MCF 10A (cell line): ENCODE measurements at regions not wholly inside any gene's neighbourhood (a gene's known extent, or its start where the extent isn't known, plus 50 kb on each side); places are given as distances from the start of the nearest gene placed in this dataset.

Source experiments
- BruUV-seq: library from RNA; stranded (reverse); fragments of 400-500 nt; replicated peaks from 2 replicates; lab custom pipeline; 2021; lab: Mats Ljungman, UMichigan
- CTCF ChIA-PET: fragments of 300-600 bp; sonication (Branson Sonifier 250); formaldehyde crosslinking; extraction: SDS; loops from one replicate; lab custom pipeline; 2021; ENCODE audit warnings: antibody characterized with exemption, inconsistent platforms; lab: Yijun Ruan, JAX
- POLR2A ChIA-PET: fragments of 300-600, 350-650 bp; sonication (Branson Sonifier 250); formaldehyde crosslinking; extraction: SDS; loops from one replicate; lab custom pipeline; 2020; ENCODE audit warnings: antibody characterized with exemption, inconsistent platforms; lab: Yijun Ruan, JAX
- DNase-seq: peaks from one replicate; pipeline ENCODE4 v3.0.0-alpha.2; 2018; ENCODE audit not compliant: unreplicated experiment
- H3K27ac Mint-ChIP-seq: one replicate; pipeline ENCODE4 v1.8.0; 2022; ENCODE audit warnings: mild to moderate bottlenecking, low read depth, mixed read lengths; ENCODE audit not compliant: unreplicated experiment
- H3K27me3 Mint-ChIP-seq: one replicate; pipeline ENCODE4 v1.8.0; 2022; ENCODE audit warnings: mixed read lengths; ENCODE audit not compliant: insufficient read depth, unreplicated experiment
- H3K36me3 Mint-ChIP-seq: one replicate; pipeline ENCODE4 v1.8.0; 2022; ENCODE audit warnings: mild to moderate bottlenecking, moderate library complexity, mixed read lengths; ENCODE audit not compliant: insufficient read depth, unreplicated experiment
- H3K4me1 Mint-ChIP-seq: one replicate; pipeline ENCODE4 v1.8.0; 2022; ENCODE audit warnings: mixed read lengths; ENCODE audit not compliant: insufficient read depth, unreplicated experiment
- H3K4me3 Mint-ChIP-seq: one replicate; pipeline ENCODE4 v1.8.0; 2022; ENCODE audit warnings: mild to moderate bottlenecking, moderate library complexity, mixed read lengths; ENCODE audit not compliant: unreplicated experiment
- H3K9me3 Mint-ChIP-seq: one replicate; pipeline ENCODE4 v1.8.0; 2022; ENCODE audit warnings: mixed read lengths; ENCODE audit not compliant: unreplicated experiment
- CTCF ChIP-seq: fragments of 200-600 bp; IDR thresholded peaks from one replicate; pipeline ENCODE4 v1.8.0; 2022; ENCODE audit warnings: antibody characterized with exemption, mild to moderate bottlenecking; ENCODE audit not compliant: unreplicated experiment
- intact Hi-C: fragments of 100-400 bp; cut with micrococcal nuclease; formaldehyde crosslinking; loops from 2 replicates; pipeline ENCODE4 v1.14.1; 2022

GRCh38 chr15:94080416-94080815 is 150.9 kb upstream of the MCTP2 start:
- CTCF ChIA-PET = interaction anchor here (0.7 to 2.2 kb wide), 4 partner anchors 37 to 84 kb away, joined by 3 to 10 read pairs (median 6); no protein-coding TSS in a partner anchor

GRCh38 chr15:94079968-94080367 is 151.4 kb upstream of the MCTP2 start:
- ChIA-PET POLR2A (interaction anchor here (0.6 to 2.6 kb wide), 8 partner anchors 13 to 1051 kb away, joined by 3 to 9 read pairs (median 3); partner anchors contain the start of gene MCTP2), CTCF (interaction anchor here (0.7 to 2.2 kb wide), 5 partner anchors 37 to 83 kb away, joined by 3 to 10 read pairs (median 7); no protein-coding TSS in a partner anchor)
- intact Hi-C loops = no loop called here
- no peak for DNase-seq
- Mint-ChIP-seq H3K4me1 (peaks cover 25% of the 10 kb centered on the region), H3K27me3 (no peaks in the 10 kb centered on the region), H3K27ac (no peak overlapping the region), H3K36me3 (no peaks in the 10 kb centered on the region), H3K9me3 (no peaks in the 10 kb centered on the region), H3K4me3 (peak overlapping the region; percentile 70)
- no TSS peak for BruUV-seq
- TF ChIP-seq CTCF = no peak

More at GRCh38 chr15:94080416-94080815, 150.9 kb upstream of the MCTP2 start:
- Mint-ChIP-seq H3K36me3 (no peaks in the 10 kb centered on the region), H3K4me1 (peaks cover 25% of the 10 kb centered on the region), H3K9me3 (no peaks in the 10 kb centered on the region), H3K4me3 (peak overlapping the region; percentile 70), H3K27ac (no peak overlapping the region), H3K27me3 (no peaks in the 10 kb centered on the region)
- no TSS peak for BruUV-seq
- DNase-seq = peak; percentile 92
- intact Hi-C loops = no loop called here
- TF ChIP-seq CTCF = no peak
- POLR2A ChIA-PET = interaction anchor here (0.6 to 2.6 kb wide), 10 partner anchors 13 to 1051 kb away, joined by 3 to 9 read pairs (median 3); partner anchors contain the start of gene MCTP2

DNA sequence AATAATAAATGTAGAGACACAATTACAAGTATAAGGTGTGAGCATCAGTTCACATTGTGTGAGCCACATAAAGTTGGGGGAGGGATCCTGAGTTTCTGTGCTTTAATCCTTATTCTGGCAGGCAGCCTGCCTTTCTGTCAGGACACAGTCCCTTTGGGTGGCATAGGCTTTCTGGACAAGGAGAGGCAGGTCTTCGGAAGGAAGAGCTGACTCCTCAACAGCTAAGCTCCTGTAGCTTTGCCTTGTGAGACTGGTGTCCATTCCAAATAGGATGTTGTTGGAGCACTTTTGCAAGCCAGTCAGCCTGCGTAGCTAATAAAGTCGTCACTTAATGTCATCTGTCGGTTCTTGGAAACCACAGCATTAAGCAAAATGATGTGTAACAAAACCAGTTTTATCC is 151.9 kb upstream of the MCTP2 start:
- TF ChIP-seq CTCF = no peak
- Mint-ChIP-seq H3K36me3 (no peaks in the 10 kb centered on the region), H3K9me3 (no peaks in the 10 kb centered on the region), H3K4me3 (no peak overlapping the region), H3K27ac (no peak overlapping the region), H3K4me1 (peaks cover 25% of the 10 kb centered on the region), H3K27me3 (no peaks in the 10 kb centered on the region)
- CTCF ChIA-PET = interaction anchor here (1.6 kb wide), 1 partner anchor 40 kb away, joined by 8 read pairs; no protein-coding TSS in a partner anchor
- intact Hi-C loops = no loop called here
- POLR2A ChIA-PET = interaction anchor here (1.2 to 2.6 kb wide), 4 partner anchors 12 to 52 kb away, joined by 3 to 9 read pairs (median 3); no protein-coding TSS in a partner anchor
- no TSS peak for BruUV-seq
- DNase-seq = no peak

- intact Hi-C loops = no loop called here
- no peaks in the 10 kb centered on the region for H3K27me3 Mint-ChIP-seq
Observed at GRCh38 chr15:94077938-94078337, 153.4 kb upstream of the MCTP2 start.

More at GRCh38 chr15:94077938-94078337, 153.4 kb upstream of the MCTP2 start:
- CTCF ChIA-PET = interaction anchor here (0.7 kb wide), 1 partner anchor 13 kb away, joined by 4 read pairs; no protein-coding TSS in a partner anchor
- no peaks in the 10 kb centered on the region for H3K36me3 Mint-ChIP-seq
- DNase-seq = no peak
- POLR2A ChIA-PET = no interaction called here
- H3K4me1 Mint-ChIP-seq = peaks cover 17% of the 10 kb centered on the region
- no peaks in the 10 kb centered on the region for H3K9me3 Mint-ChIP-seq
- no peak overlapping the region for H3K4me3 Mint-ChIP-seq
- no peak for TF ChIP-seq CTCF
- BruUV-seq = no TSS peak
- H3K27ac Mint-ChIP-seq = no peak overlapping the region
